GM12878 (cell line): ENCODE measurements at regions not wholly inside any gene's neighbourhood (a gene's known extent, or its start where the extent isn't known, plus 50 kb on each side); places are given as distances from the start of the nearest gene placed in this dataset.

Source experiments
- ATAC-seq: fragments of 200-7000 bp; cut with Tn5 transposase; 3 replicates; pipeline ENCODE4 v1.9.1; 2020; ENCODE audit warnings: mild to moderate bottlenecking, moderate library complexity
- BruUV-seq: library from RNA; stranded (reverse); fragments of 400-500 nt; replicated peaks from 2 replicates; lab custom pipeline; 2021; lab: Mats Ljungman, UMichigan
- CTCF ChIA-PET: fragments of 300-600 bp; sonication (Branson Sonifier 250); formaldehyde crosslinking; extraction: SDS; loops from one replicate; lab custom pipeline; 2021; ENCODE audit warnings: inconsistent platforms; lab: Yijun Ruan, JAX
- POLR2A ChIA-PET: fragments of 350-600 bp; formaldehyde crosslinking; extraction: SDS; loops from one replicate; lab custom pipeline; 2021; ENCODE audit warnings: inconsistent platforms; lab: Charles Lee
- RAD21 ChIA-PET: fragments of 300-600 bp; sonication (Branson Sonifier 250); formaldehyde crosslinking; loops from one replicate; lab custom pipeline; 2023; ENCODE audit warnings: antibody characterized with exemption; ENCODE audit not compliant: unreplicated experiment; lab: Charles Lee
- SMC1A ChIA-PET: fragments of 300-600 bp; sonication (Branson Sonifier 250); formaldehyde crosslinking; loops from one replicate; lab custom pipeline; 2023; ENCODE audit not compliant: unreplicated experiment, uncharacterized antibody; lab: Charles Lee
- DNase-seq: peaks from one replicate; pipeline ENCODE4 v3.0.0-alpha.2; 2011; ENCODE audit warnings: low read depth, low spot score
- FAIRE-seq: peaks from 3 replicates; lab custom pipeline; 2011; peaks lifted over from hg19 to GRCh38; lab: Jason Lieb, UNC
- H2AFZ ChIP-seq: 2 replicates; pipeline ENCODE4 v1.6.0; 2011; ENCODE audit warnings: low read depth, low read length, control low read depth; ENCODE audit not compliant: control insufficient read depth
- H3K27ac ChIP-seq: 2 replicates; pipeline ENCODE4 v1.5.1; 2011; ENCODE audit warnings: control low read depth; ENCODE audit not compliant: control insufficient read depth, insufficient read depth
- H3K27me3 ChIP-seq, 2 experiments: replicated peaks in 1 of 2; 2 replicates each; pipeline versions ENCODE4 v1.6.0 to v1.6.1; 2011; ENCODE audit warnings: low read length in 1 of 2; ENCODE audit not compliant: control insufficient read depth in 2 of 2, insufficient read depth in 2 of 2
- H3K36me3 ChIP-seq, 2 experiments: 2 replicates each; pipeline ENCODE4 v1.5.1; 2011; ENCODE audit warnings: low read length in 1 of 2; ENCODE audit not compliant: control insufficient read depth in 2 of 2, insufficient read depth in 2 of 2
- H3K4me1 ChIP-seq: 2 replicates; pipeline ENCODE4 v1.6.1; 2011; ENCODE audit warnings: mild to moderate bottlenecking, low read length, moderate library complexity, mixed read lengths; ENCODE audit not compliant: control insufficient read depth, insufficient read depth
- H3K4me2 ChIP-seq: 2 replicates; pipeline ENCODE4 v1.6.0; 2011; ENCODE audit warnings: control low read depth; ENCODE audit not compliant: control insufficient read depth, insufficient read depth
- H3K4me3 ChIP-seq: fragments of 200-600 bp; sonication (generic); 2 replicates; pipeline ENCODE4 v1.5.1; 2016
- H3K79me2 ChIP-seq: 2 replicates; pipeline ENCODE4 v1.6.0; 2011; ENCODE audit warnings: low read length; ENCODE audit not compliant: control insufficient read depth, insufficient read depth
- H3K9ac ChIP-seq: 2 replicates; pipeline ENCODE4 v1.8.0; 2011; ENCODE audit warnings: low read length, control low read depth, mixed read lengths; ENCODE audit not compliant: control insufficient read depth, insufficient read depth
- H3K9me3 ChIP-seq: replicated peaks from 3 replicates; pipeline ENCODE4 v1.5.1; 2011; ENCODE audit warnings: mild to moderate bottlenecking, low read length; ENCODE audit not compliant: control insufficient read depth, insufficient read depth
- H4K20me1 ChIP-seq: 2 replicates; pipeline ENCODE4 v1.6.0; 2011; ENCODE audit not compliant: control insufficient read depth, insufficient read depth
- BHLHE40 ChIP-seq, 2 experiments: fragments of 450-650 bp in 1 of 2; IDR thresholded peaks; 2 replicates each; pipeline ENCODE4 v1.6.1; 2011 to 2017; ENCODE audit warnings: low read depth in 2 of 2, borderline replicate concordance in 1 of 2, improper control_type of control experiment in 1 of 2, low read length in 1 of 2, mild to moderate bottlenecking in 1 of 2
- CBFB ChIP-seq: IDR thresholded peaks from 2 replicates; pipeline ENCODE4 v1.6.1; 2016; ENCODE audit warnings: antibody characterized with exemption, low read depth
- ESRRA ChIP-seq: IDR thresholded peaks from 2 replicates; pipeline ENCODE4 v1.6.1; 2012; ENCODE audit warnings: mild to moderate bottlenecking, low read length, improper control_type of control experiment
- ETV6 ChIP-seq, 2 experiments: fragments of 450-650 bp in 1 of 2; IDR thresholded peaks in 1 of 2; conservative IDR thresholded peaks in 1 of 2; 2 replicates each; pipeline ENCODE4 v1.6.1; 2014; ENCODE audit warnings: antibody characterized with exemption in 1 of 2, borderline replicate concordance in 1 of 2, low read depth in 1 of 2, mild to moderate bottlenecking in 1 of 2, moderate library complexity in 1 of 2
- NFYB ChIP-seq: IDR thresholded peaks from 2 replicates; pipeline ENCODE4 v1.6.1; 2011; ENCODE audit warnings: low read depth, mild to moderate bottlenecking, low read length, improper control_type of control experiment, moderate library complexity; ENCODE audit not compliant: insufficient read depth
- NR2C1 ChIP-seq: fragments of 450-650 bp; IDR thresholded peaks from 2 replicates; pipeline ENCODE4 v1.6.1; 2017; ENCODE audit warnings: antibody characterized with exemption, mild to moderate bottlenecking, moderate library complexity
- ZBED1 ChIP-seq: IDR thresholded peaks from 2 replicates; pipeline ENCODE4 v1.6.1; 2016; ENCODE audit warnings: borderline replicate concordance
- ZNF622 ChIP-seq: fragments of 450-650 bp; IDR thresholded peaks from 2 replicates; pipeline ENCODE4 v1.6.1; 2017; ENCODE audit warnings: mild to moderate bottlenecking, inconsistent platforms
- WGBS: methylation state at CpG from one replicate; pipeline ENCODE4 v1.1.6; 2016; ENCODE audit warnings: low lambda C conversion rate; ENCODE audit not compliant: insufficient replicate concordance, insufficient coverage; ENCODE audit errors: missing lambda C conversion rate; 5-methylcytosine and 5-hydroxymethylcytosine counted together
- in situ Hi-C: fragments of 300-500 bp; cut with MboI; formaldehyde crosslinking; loops from 9 replicates; pipeline ENCODE4 v1.14.3; 2018; ENCODE audit warnings: mixed read lengths
- intact Hi-C: fragments of 100-400 bp; cut with micrococcal nuclease; formaldehyde crosslinking; loops from one replicate; pipeline ENCODE4 v1.14.2; 2022; ENCODE audit not compliant: unreplicated experiment
- TF ChIP-seq, protein P1 (sequence below): fragments of 450-650 bp; IDR thresholded peaks from 2 replicates; pipeline ENCODE4 v1.6.1; 2018; ENCODE audit warnings: mild to moderate bottlenecking, low read depth, moderate library complexity; ENCODE audit not compliant: partially characterized antibody
- TF ChIP-seq, protein P2 (sequence below): fragments of 450-650 bp; formaldehyde crosslinking; IDR thresholded peaks from 2 replicates; pipeline ENCODE4 v1.5.0; 2022; ENCODE audit warnings: mild to moderate bottlenecking, missing genetic modification characterization
- TF ChIP-seq, protein P3 (sequence below): IDR thresholded peaks from 2 replicates; pipeline ENCODE4 v1.6.1; 2012; ENCODE audit warnings: improper control_type of control experiment, low read depth, low read length; ENCODE audit not compliant: insufficient replicate concordance

DNA sequence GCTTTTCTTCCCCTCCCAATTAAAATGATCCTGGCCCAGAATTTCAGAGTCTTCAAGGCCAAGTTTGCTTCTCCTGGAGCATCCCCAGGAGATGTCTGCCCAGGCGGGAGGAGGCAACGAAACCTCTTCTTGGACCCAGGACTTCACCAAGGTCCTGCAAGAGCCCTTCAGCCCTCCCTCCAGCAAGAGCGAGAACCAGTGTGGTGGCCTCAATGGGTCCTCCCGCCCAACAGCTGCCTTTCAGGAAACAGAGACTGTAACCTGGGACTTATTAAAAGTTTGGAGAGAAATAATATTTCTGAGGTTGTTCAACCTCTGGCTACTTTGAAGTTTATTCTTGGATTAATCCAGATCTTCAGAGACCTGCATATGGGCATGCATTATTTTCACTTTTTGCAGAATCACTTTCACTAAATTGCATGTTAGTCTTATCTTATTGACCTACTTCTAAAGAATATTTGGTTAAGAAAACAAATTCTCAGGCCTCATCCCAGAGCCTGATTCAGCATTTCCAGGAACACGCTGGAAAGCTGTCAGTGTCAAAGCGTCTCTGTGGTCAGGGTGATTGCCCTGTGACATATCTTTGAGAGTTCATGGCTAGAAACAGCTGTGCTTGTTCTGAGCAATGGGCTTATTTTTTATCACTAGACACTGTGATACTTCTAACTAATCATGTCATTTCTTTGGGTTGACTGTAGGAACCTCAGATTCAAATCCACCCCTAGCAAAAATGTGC is 66.0 kb upstream of the CLDN14 start:
- FAIRE-seq (no peak), DNase-seq (no peak), ATAC-seq (no peak)
- intact Hi-C loops: no loop called here
- BruUV-seq: no TSS peak
- ChIA-PET RAD21 (interaction anchor here (0.8 to 1.4 kb wide), 3 partner anchors 34 to 41 kb away, joined by 4 read pairs; no protein-coding TSS in a partner anchor), POLR2A (interaction anchor here (0.7 kb wide), 2 partner anchors 46 to 75 kb away, joined by 3 read pairs; no protein-coding TSS in a partner anchor), SMC1A (no interaction called here), CTCF (interaction anchor here (1.0 to 1.2 kb wide), 3 partner anchors 29 to 124 kb away, joined by 3 to 5 read pairs (median 5); no protein-coding TSS in a partner anchor)
- Histone ChIP-seq H3K79me2 (peaks cover 14% of the 10 kb centered on the region), H4K20me1 (no peaks in the 10 kb centered on the region), H2AFZ (no peak overlapping the region), H3K4me3 (no peak overlapping the region), H3K36me3 (no peaks in the 10 kb centered on the region), H3K4me2 (no peak overlapping the region), H3K9ac (no peak overlapping the region), H3K27ac (no peak overlapping the region), H3K4me1 (no peaks in the 10 kb centered on the region), H3K27me3 (no peaks in the 10 kb centered on the region), H3K9me3 (no peaks in the 10 kb centered on the region)
- in situ Hi-C loops: no loop called here
- 82% methylated on average over 6 of the region's 6 CpGs for WGBS
- TF ChIP-seq, protein P1, sequence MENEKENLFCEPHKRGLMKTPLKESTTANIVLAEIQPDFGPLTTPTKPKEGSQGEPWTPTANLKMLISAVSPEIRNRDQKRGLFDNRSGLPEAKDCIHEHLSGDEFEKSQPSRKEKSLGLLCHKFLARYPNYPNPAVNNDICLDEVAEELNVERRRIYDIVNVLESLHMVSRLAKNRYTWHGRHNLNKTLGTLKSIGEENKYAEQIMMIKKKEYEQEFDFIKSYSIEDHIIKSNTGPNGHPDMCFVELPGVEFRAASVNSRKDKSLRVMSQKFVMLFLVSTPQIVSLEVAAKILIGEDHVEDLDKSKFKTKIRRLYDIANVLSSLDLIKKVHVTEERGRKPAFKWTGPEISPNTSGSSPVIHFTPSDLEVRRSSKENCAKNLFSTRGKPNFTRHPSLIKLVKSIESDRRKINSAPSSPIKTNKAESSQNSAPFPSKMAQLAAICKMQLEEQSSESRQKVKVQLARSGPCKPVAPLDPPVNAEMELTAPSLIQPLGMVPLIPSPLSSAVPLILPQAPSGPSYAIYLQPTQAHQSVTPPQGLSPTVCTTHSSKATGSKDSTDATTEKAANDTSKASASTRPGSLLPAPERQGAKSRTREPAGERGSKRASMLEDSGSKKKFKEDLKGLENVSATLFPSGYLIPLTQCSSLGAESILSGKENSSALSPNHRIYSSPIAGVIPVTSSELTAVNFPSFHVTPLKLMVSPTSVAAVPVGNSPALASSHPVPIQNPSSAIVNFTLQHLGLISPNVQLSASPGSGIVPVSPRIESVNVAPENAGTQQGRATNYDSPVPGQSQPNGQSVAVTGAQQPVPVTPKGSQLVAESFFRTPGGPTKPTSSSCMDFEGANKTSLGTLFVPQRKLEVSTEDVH: no peak
- TF ChIP-seq CBFB (no peak), NR2C1 (no peak), BHLHE40 (IDR thresholded peaks at IDR 0.05; ENCODE audit: borderline replicate concordance in 1 of 2, low read depth in 2 of 2, low read length in 1 of 2) (no peak), ETV6 (conservative IDR thresholded peaks at IDR 0.05 in 1 of 2, IDR thresholded peaks at IDR 0.05 in 1 of 2; ENCODE audit: borderline replicate concordance in 1 of 2, low read depth in 1 of 2) (no peak), ZBED1 (no peak), ZNF622 (no peak), NFYB (no peak), ESRRA (no peak)
- TF ChIP-seq, protein P2, sequence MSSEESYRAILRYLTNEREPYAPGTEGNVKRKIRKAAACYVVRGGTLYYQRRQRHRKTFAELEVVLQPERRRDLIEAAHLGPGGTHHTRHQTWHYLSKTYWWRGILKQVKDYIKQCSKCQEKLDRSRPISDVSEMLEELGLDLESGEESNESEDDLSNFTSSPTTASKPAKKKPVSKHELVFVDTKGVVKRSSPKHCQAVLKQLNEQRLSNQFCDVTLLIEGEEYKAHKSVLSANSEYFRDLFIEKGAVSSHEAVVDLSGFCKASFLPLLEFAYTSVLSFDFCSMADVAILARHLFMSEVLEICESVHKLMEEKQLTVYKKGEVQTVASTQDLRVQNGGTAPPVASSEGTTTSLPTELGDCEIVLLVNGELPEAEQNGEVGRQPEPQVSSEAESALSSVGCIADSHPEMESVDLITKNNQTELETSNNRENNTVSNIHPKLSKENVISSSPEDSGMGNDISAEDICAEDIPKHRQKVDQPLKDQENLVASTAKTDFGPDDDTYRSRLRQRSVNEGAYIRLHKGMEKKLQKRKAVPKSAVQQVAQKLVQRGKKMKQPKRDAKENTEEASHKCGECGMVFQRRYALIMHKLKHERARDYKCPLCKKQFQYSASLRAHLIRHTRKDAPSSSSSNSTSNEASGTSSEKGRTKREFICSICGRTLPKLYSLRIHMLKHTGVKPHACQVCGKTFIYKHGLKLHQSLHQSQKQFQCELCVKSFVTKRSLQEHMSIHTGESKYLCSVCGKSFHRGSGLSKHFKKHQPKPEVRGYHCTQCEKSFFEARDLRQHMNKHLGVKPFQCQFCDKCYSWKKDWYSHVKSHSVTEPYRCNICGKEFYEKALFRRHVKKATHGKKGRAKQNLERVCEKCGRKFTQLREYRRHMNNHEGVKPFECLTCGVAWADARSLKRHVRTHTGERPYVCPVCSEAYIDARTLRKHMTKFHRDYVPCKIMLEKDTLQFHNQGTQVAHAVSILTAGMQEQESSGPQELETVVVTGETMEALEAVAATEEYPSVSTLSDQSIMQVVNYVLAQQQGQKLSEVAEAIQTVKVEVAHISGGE (CRISPR knock-in tag): no peak
- TF ChIP-seq, protein P3, sequence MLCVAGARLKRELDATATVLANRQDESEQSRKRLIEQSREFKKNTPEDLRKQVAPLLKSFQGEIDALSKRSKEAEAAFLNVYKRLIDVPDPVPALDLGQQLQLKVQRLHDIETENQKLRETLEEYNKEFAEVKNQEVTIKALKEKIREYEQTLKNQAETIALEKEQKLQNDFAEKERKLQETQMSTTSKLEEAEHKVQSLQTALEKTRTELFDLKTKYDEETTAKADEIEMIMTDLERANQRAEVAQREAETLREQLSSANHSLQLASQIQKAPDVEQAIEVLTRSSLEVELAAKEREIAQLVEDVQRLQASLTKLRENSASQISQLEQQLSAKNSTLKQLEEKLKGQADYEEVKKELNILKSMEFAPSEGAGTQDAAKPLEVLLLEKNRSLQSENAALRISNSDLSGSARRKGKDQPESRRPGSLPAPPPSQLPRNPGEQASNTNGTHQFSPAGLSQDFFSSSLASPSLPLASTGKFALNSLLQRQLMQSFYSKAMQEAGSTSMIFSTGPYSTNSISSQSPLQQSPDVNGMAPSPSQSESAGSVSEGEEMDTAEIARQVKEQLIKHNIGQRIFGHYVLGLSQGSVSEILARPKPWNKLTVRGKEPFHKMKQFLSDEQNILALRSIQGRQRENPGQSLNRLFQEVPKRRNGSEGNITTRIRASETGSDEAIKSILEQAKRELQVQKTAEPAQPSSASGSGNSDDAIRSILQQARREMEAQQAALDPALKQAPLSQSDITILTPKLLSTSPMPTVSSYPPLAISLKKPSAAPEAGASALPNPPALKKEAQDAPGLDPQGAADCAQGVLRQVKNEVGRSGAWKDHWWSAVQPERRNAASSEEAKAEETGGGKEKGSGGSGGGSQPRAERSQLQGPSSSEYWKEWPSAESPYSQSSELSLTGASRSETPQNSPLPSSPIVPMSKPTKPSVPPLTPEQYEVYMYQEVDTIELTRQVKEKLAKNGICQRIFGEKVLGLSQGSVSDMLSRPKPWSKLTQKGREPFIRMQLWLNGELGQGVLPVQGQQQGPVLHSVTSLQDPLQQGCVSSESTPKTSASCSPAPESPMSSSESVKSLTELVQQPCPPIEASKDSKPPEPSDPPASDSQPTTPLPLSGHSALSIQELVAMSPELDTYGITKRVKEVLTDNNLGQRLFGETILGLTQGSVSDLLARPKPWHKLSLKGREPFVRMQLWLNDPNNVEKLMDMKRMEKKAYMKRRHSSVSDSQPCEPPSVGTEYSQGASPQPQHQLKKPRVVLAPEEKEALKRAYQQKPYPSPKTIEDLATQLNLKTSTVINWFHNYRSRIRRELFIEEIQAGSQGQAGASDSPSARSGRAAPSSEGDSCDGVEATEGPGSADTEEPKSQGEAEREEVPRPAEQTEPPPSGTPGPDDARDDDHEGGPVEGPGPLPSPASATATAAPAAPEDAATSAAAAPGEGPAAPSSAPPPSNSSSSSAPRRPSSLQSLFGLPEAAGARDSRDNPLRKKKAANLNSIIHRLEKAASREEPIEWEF: no peak
